K562 (cell line): ENCODE measurements at regions not wholly inside any gene's neighbourhood (a gene's known extent, or its start where the extent isn't known, plus 50 kb on each side); places are given as distances from the start of the nearest gene placed in this dataset.

Experiments
- ASH1L ChIP-seq: fragments of 450-650 bp; IDR thresholded peaks from 2 replicates; pipeline ENCODE4 v1.6.1; 2018; ENCODE audit warnings: borderline replicate concordance, mild to moderate bottlenecking, low read depth; ENCODE audit not compliant: partially characterized antibody
- EHMT2 ChIP-seq: fragments of 450-650 bp; IDR thresholded peaks from 2 replicates; pipeline ENCODE4 v1.6.1; 2018; ENCODE audit warnings: antibody characterized with exemption
- ELF4 ChIP-seq: fragments of 450-650 bp; formaldehyde crosslinking; IDR thresholded peaks from 2 replicates; pipeline ENCODE4 v1.4.0; 2022; ENCODE audit warnings: missing genetic modification characterization
- ESRRB ChIP-seq: fragments of 250-450 bp; sonication (Bioruptor Pico); IDR thresholded peaks from 2 replicates; pipeline ENCODE4 v1.5.0; 2020; ENCODE audit warnings: mild to moderate bottlenecking, moderate library complexity, borderline replicate concordance
- HDAC2 ChIP-seq: fragments of 450-650 bp; IDR thresholded peaks from 2 replicates; pipeline ENCODE4 v1.6.1; 2016; ENCODE audit warnings: mild to moderate bottlenecking
- MAFG ChIP-seq: fragments of 450-650 bp; conservative IDR thresholded peaks from 2 replicates; pipeline ENCODE4 v1.6.1; 2016; ENCODE audit warnings: missing genetic modification characterization, missing compliant biosample characterization
- MCM3 ChIP-seq: fragments of 450-650 bp; IDR thresholded peaks from 2 replicates; pipeline ENCODE4 v1.6.1; 2016
- NCOA4 ChIP-seq: fragments of 450-650 bp; IDR thresholded peaks from 2 replicates; pipeline ENCODE4 v1.6.1; 2018; ENCODE audit warnings: mild to moderate bottlenecking; ENCODE audit not compliant: partially characterized antibody
- NR2C2 ChIP-seq, 2 experiments: fragments of 200-800 bp in 1 of 2; sonication (Bioruptor generic) in 1 of 2; sonication (generic) in 1 of 2; formaldehyde crosslinking in 1 of 2; IDR thresholded peaks; 2 replicates each; pipeline versions ENCODE4 v1.6.1 to v1.8.0; 2016 to 2022; ENCODE audit warnings: mild to moderate bottlenecking in 1 of 2, missing compliant biosample characterization in 1 of 2, missing genetic modification characterization in 1 of 2, missing genetic modification reagents in 1 of 2
- NR4A1 ChIP-seq, 2 experiments: fragments of 250-450 bp in 1 of 2; fragments of 450-650 bp in 1 of 2; sonication (Bioruptor Pico) in 1 of 2; IDR thresholded peaks; 2 replicates each; pipeline versions ENCODE4 v1.4.0 to v1.6.1; 2016 to 2020; ENCODE audit warnings: mild to moderate bottlenecking in 2 of 2, missing compliant biosample characterization in 1 of 2, missing genetic modification characterization in 1 of 2, moderate library complexity in 1 of 2
- PML ChIP-seq: IDR thresholded peaks from 2 replicates; pipeline ENCODE4 v1.6.1; 2012; ENCODE audit warnings: low read length, inconsistent platforms
- PYGO2 ChIP-seq: fragments of 450-650 bp; IDR thresholded peaks from 2 replicates; pipeline ENCODE4 v1.6.1; 2016; ENCODE audit warnings: mild to moderate bottlenecking, missing genetic modification characterization, moderate library complexity, missing compliant biosample characterization
- TCF7 ChIP-seq: sonication (generic); IDR thresholded peaks from 2 replicates; pipeline ENCODE4 v1.6.1; 2016; ENCODE audit warnings: antibody characterized with exemption, borderline replicate concordance
- ZC3H8 ChIP-seq: fragments of 450-650 bp; IDR thresholded peaks from 2 replicates; pipeline ENCODE4 v1.6.1; 2017
- ZNF124 ChIP-seq: sonication (generic); formaldehyde crosslinking; IDR thresholded peaks from 2 replicates; pipeline ENCODE4 v1.8.1; 2022; ENCODE audit warnings: missing genetic modification reagents
- ZNF217 ChIP-seq: sonication (generic); formaldehyde crosslinking; IDR thresholded peaks from 2 replicates; pipeline ENCODE4 v1.8.0; 2022; ENCODE audit warnings: mild to moderate bottlenecking, missing genetic modification reagents
- ZNF274 ChIP-seq: IDR thresholded peaks from 2 replicates; pipeline ENCODE4 v1.6.1; 2011; ENCODE audit warnings: low read depth, mild to moderate bottlenecking, low read length, moderate library complexity, borderline replicate concordance
- ZNF316 ChIP-seq: fragments of 450-650 bp; IDR thresholded peaks from 2 replicates; pipeline ENCODE4 v1.6.1; 2016
- ZNF644 ChIP-seq: fragments of 200-800 bp; sonication (Bioruptor generic); IDR thresholded peaks from 2 replicates; pipeline ENCODE4 v1.6.1; 2016; ENCODE audit warnings: low read depth, missing genetic modification characterization, missing compliant biosample characterization
- TF ChIP-seq, protein P1 (sequence below): fragments of 450-650 bp; IDR thresholded peaks from 2 replicates; pipeline ENCODE4 v1.6.1; 2016; ENCODE audit warnings: low read depth, mild to moderate bottlenecking, moderate library complexity
- TF ChIP-seq, protein P2 (sequence below), 2 experiments: fragments of 450-650 bp in 1 of 2; sonication (generic) in 1 of 2; formaldehyde crosslinking in 1 of 2; IDR thresholded peaks in 1 of 2; conservative IDR thresholded peaks in 1 of 2; 2 replicates each; pipeline versions ENCODE4 v1.6.1 to v1.8.1; 2016 to 2023; ENCODE audit warnings: mild to moderate bottlenecking in 2 of 2, moderate library complexity in 2 of 2, inconsistent platforms in 1 of 2, missing genetic modification reagents in 1 of 2
- TF ChIP-seq, protein P3 (sequence below): sonication (generic); formaldehyde crosslinking; IDR thresholded peaks from 2 replicates; pipeline ENCODE4 v1.8.1; 2023; ENCODE audit warnings: mild to moderate bottlenecking, missing genetic modification reagents, moderate library complexity
- TF ChIP-seq, protein P4 (sequence below): fragments of 450-650 bp; formaldehyde crosslinking; IDR thresholded peaks from 2 replicates; pipeline ENCODE4 v1.4.0; 2022; ENCODE audit warnings: missing genetic modification characterization

DNA sequence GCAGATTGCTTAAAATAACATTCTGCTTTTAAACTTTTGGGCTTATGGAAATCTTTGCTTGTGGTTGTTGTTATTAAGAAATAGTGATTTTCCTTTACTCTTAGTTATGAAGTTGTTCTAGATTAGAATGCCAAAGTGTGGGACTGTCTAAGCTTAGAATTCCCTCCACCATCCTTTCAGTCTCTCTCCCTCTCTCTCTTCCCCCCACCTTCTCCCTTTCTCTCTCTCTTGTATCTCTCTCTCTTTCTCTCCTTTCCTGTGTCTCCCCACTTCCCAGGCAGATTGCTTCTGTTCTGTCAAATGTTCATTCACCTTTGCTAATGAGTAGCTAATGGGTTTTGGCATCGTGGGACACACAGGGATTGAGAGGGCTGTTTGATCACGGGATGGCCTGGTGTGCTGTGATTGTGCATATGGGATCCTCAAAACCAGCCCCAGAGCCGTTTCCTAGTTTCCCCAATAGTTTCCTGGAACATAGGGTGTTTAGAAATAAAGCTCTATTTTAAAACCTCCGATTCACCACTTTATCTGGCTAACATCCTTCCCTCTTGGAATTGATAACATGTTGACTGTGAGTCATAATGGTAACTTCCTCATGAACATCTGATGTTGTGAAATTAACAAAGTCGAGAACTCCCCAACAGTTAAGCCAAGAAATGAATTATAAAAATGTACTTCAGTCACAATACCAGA lies 502.6 kb downstream of the TMEM114 start (continued):
- TF ChIP-seq, protein P1, sequence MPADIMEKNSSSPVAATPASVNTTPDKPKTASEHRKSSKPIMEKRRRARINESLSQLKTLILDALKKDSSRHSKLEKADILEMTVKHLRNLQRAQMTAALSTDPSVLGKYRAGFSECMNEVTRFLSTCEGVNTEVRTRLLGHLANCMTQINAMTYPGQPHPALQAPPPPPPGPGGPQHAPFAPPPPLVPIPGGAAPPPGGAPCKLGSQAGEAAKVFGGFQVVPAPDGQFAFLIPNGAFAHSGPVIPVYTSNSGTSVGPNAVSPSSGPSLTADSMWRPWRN = peak; percentile 57; the same call in 1 of the 2 replicates
- no peak for TF ChIP-seq ESRRB (CRISPR knock-in tag)
- TF ChIP-seq, protein P2, sequence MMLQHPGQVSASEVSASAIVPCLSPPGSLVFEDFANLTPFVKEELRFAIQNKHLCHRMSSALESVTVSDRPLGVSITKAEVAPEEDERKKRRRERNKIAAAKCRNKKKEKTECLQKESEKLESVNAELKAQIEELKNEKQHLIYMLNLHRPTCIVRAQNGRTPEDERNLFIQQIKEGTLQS (IDR thresholded peaks at IDR 0.05) = peak; percentile 84
- TF ChIP-seq, protein P2 (CRISPR knock-in tag; conservative IDR thresholded peaks at IDR 0.05) = no peak
- TF ChIP-seq PYGO2 (tag) = no peak
- peak; percentile 79; the same call in 1 of the 2 replicates for TF ChIP-seq HDAC2
- TF ChIP-seq EHMT2 = 0 out of 2 replicates have a peak, but pooled peaks have one; percentile 33
- no peak for TF ChIP-seq ASH1L
- TF ChIP-seq ZNF124 (CRISPR knock-in tag) = no peak
- no peak for TF ChIP-seq ZNF316
- TF ChIP-seq NCOA4 = no peak
- no peak for TF ChIP-seq ZNF217 (CRISPR knock-in tag)
- TF ChIP-seq, protein P3, sequence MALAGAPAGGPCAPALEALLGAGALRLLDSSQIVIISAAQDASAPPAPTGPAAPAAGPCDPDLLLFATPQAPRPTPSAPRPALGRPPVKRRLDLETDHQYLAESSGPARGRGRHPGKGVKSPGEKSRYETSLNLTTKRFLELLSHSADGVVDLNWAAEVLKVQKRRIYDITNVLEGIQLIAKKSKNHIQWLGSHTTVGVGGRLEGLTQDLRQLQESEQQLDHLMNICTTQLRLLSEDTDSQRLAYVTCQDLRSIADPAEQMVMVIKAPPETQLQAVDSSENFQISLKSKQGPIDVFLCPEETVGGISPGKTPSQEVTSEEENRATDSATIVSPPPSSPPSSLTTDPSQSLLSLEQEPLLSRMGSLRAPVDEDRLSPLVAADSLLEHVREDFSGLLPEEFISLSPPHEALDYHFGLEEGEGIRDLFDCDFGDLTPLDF = no peak
- no peak for TF ChIP-seq MCM3
- no peak for TF ChIP-seq TCF7
- no peak for TF ChIP-seq MAFG (tag)
- TF ChIP-seq NR2C2 (CRISPR knock-in tag; IDR thresholded peaks at IDR 0.05) = no peak
- no peak; the same call in 1 of the 2 replicates for TF ChIP-seq NR2C2 (tag; IDR thresholded peaks at IDR 0.05)
- TF ChIP-seq ELF4 (CRISPR knock-in tag) = no peak
- TF ChIP-seq ZC3H8 = 0 out of 2 replicates have a peak, but pooled peaks have one; percentile 49
- TF ChIP-seq, protein P4, sequence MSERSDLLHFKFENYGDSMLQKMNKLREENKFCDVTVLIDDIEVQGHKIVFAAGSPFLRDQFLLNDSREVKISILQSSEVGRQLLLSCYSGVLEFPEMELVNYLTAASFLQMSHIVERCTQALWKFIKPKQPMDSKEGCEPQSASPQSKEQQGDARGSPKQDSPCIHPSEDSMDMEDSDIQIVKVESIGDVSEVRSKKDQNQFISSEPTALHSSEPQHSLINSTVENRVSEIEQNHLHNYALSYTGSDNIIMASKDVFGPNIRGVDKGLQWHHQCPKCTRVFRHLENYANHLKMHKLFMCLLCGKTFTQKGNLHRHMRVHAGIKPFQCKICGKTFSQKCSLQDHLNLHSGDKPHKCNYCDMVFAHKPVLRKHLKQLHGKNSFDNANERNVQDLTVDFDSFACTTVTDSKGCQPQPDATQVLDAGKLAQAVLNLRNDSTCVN (CRISPR knock-in tag) = no peak
- no peak for TF ChIP-seq ZNF274
- TF ChIP-seq NR4A1 (CRISPR knock-in tag; IDR thresholded peaks at IDR 0.05) = no peak
- no peak for TF ChIP-seq NR4A1 (tag; IDR thresholded peaks at IDR 0.05)
- TF ChIP-seq PML = peak; percentile 30; the same call in 1 of the 2 replicates
- no peak for TF ChIP-seq ZNF644 (tag)
